ENCODE measurements at regions not wholly inside any gene's neighbourhood (a gene's known extent, or its start where the extent isn't known, plus 50 kb on each side); places are given as distances from the start of the nearest gene placed in this dataset.
"Not testable (repeated sequence)": the region's sequence is repeated elsewhere in the genome, so short reads cannot be mapped to it uniquely, and the experiment has no call there.

DNA sequence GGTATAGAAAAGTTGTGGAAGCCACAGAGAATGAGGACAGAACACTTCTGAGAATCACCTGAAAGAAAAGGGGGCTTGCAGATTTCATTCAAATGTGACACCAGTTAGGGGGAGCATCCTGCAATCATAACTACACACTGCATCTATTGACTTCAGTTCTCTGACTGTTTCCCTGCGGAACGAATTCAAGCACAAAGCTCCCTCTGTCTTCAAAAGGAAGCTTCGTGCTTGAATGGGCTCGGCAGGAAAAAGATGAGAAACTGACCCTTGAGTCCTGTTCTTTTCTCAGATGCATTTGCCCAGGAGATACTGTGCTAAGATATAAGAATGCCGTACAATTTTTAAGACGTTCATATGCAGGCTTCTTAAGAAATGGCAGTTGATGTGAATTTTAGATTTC is 2000.4 kb upstream of the RAG2 start:
- DNase-seq (ENCODE audit: low read depth in 4 of 4, low spot score in 3 of 4): no peak

DNA sequence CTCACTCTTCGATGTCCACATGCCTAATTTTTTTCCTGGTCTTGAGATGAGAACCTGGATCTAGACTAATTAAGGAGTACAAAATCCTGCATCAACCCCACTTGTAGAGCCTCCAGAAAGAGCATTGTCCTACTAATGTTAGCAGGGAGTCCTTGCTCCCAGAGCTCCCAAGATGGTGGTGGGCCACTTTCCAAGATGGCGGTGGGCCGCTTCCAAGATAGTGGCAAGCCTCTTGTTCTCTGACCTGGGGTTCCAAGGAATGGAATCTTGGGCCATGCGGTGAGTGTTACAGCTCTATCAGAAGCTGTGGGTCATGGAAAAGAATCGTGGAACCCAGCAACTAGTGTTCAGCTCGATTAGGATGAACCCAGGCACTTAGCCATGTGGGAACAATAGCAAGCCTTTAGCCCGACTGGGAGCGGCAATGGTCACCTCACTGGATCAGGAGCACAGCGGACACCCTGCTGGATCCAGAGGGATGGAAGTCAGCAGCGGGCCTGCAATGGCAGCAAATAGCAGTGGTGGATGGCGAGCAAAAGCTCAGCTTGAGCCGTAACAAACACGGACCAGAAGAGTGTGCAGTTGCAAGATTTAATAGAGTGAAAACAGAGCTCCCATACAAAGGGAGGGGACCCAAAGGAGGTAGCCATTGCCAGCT is 1997.5 kb upstream of the RAG2 start:
- DNase-seq (ENCODE audit: low read depth in 4 of 4, low spot score in 3 of 4): not testable (repeated sequence)

- DNase-seq (ENCODE audit: low read depth in 4 of 4, low spot score in 3 of 4): no peak
Observed at GRCh38 chr11:38594895-38595294, 1996.9 kb upstream of the RAG2 start.

DNA sequence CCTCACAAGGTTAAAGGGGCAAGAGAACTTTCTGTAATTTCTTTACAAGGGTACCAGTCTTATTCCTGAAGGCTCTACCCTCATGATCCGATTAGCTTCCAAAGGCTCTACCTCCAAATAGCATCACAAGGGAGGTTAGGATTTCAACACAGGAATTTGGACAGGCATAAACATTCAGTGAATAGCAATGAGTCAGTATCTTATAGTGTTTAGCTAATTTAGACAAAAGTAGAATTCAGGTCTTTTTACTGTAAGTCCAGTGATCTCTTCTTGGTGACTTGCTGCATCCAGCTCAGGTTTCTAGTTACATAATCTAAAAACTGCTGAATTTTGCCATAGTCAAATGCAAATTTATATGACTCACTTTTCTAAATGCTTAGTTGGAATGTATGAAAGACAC is 1995.6 kb upstream of the RAG2 start:
- DNase-seq (ENCODE audit: low read depth in 4 of 4, low spot score in 3 of 4): no peak

DNA sequence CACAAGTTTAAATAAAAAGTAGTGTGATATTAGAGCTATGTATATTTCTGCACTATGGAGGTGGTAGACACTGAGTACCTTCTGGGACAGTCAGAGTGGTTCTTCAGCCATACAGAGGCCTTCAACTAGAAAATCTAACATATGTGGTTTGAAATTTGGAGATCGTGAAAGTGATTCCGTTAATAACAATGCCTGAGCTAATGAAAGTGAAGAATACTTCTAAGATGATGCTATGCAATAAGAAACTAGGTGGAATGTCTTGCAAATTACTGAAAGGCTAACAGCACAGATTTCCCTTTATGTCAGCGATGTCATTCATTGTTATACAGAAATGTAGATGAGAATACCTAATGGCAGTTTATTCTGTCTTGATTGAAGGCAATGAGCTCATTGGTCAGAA is 1984.7 kb upstream of the RAG2 start:
- no peak for DNase-seq (ENCODE audit: low read depth in 4 of 4, low spot score in 3 of 4)

GRCh38 chr11:38582151-38582550 is 1984.1 kb upstream of the RAG2 start:
- no peak for DNase-seq (ENCODE audit: low read depth in 4 of 4, low spot score in 3 of 4)

GRCh38 chr11:38577769-38578168 is 1979.7 kb upstream of the RAG2 start:
- no peak for DNase-seq (ENCODE audit: low read depth in 4 of 4, low spot score in 3 of 4)

DNA sequence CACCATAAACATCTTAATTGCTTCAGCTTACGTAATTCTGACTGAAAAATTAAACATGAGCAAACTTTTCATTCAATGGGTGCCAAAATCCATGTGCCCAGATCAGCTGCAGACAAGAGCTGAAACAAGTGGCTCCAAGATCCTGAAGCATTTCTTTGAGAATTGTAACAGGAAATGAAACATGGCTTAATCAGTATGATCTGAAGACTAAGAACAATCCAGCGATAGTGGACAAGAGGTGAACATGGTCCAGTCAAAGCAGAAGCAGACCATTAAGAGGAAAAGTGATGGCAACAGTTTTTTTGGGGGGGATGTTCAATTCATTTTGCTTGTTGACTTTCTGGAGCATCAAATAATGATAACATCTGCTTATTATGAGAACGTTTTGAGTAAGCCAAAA is 1964.5 kb upstream of the RAG2 start:
- DNase-seq (ENCODE audit: low read depth in 4 of 4, low spot score in 3 of 4): no peak

- no peak for DNase-seq (ENCODE audit: low read depth in 4 of 4, low spot score in 3 of 4)
Observed at GRCh38 chr11:38553148-38553547, 1955.1 kb upstream of the RAG2 start.

DNA sequence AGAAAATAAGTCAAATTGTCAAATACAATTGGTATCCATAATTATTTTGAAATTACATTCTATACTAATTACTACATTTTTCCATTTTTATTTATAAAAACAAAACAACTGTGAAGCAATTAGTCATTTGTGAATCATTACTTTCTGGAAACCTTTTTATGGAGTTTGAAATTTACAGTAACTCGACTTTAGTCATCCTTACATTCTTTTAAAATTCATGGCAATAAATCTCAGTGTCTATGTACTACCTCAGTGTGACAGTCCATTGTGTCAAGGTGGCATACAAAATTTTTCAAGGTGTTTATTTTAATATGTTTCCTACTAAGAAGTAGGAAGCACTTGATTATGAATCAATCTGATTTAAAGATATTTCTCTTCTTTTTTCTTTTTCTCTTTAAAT is 1949.4 kb upstream of the RAG2 start:
- no peak for DNase-seq (ENCODE audit: low read depth in 4 of 4, low spot score in 3 of 4)

- DNase-seq (ENCODE audit: low read depth in 4 of 4, low spot score in 3 of 4): no peak
Observed at GRCh38 chr11:38543986-38544385, 1946.0 kb upstream of the RAG2 start.

GRCh38 chr11:38543311-38543710 is 1945.3 kb upstream of the RAG2 start:
- DNase-seq (ENCODE audit: low read depth in 4 of 4, low spot score in 3 of 4): no peak

GRCh38 chr11:38538866-38539680 is 1941.0 kb upstream of the RAG2 start:
- no peak for DNase-seq (ENCODE audit: low read depth in 4 of 4, low spot score in 3 of 4)

- no peak for DNase-seq (ENCODE audit: low read depth in 4 of 4, low spot score in 3 of 4)
Observed at GRCh38 chr11:38530226-38530625, 1932.2 kb upstream of the RAG2 start.

GRCh38 chr11:38524945-38525344 is 1926.9 kb upstream of the RAG2 start:
- no peak for DNase-seq (ENCODE audit: low read depth in 4 of 4, low spot score in 3 of 4)

DNA sequence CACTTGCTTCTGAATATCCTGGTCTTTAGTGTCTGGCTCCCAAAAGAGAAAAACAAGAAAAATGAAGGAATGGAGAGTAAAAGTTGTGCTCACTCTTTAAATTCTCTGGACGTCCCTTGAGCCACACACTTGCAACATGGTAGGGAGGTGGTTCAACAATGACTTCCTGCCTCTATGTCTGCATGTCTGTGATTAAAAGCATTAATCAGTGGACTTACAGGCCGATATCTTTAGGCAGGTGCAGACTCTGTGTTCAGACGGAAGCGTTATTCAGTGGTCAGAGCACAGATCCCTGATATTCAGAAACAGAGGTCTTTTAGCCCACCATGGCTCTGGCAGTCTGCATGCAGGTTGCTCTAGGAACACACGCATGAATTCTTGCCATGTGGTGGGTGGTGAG is 1920.0 kb upstream of the RAG2 start:
- no peak for DNase-seq (ENCODE audit: low read depth in 4 of 4, low spot score in 3 of 4)

DNA sequence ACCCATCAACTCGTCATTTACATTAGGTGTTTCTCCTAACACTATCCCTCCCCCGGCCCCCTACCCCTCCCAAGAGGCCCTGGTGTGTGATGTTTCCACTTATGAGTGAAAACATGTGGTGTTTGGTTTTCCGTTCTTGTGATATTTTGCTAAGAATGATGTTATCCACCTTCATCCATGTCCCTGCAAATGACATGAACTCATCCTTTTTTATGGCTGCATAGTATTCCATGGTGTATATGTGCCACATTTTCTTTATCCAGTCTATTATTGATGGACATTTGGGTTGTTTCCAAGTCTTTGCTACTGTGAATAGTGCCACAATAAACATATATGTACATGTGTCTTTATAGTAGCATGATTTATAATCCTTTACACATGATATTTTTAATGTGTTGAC is 1914.8 kb upstream of the RAG2 start:
- DNase-seq (ENCODE audit: low read depth in 4 of 4, low spot score in 3 of 4): not testable (repeated sequence)

- DNase-seq (ENCODE audit: low read depth in 4 of 4, low spot score in 3 of 4): no peak
Observed at GRCh38 chr11:38510041-38510440, 1912.0 kb upstream of the RAG2 start.

GRCh38 chr11:38503876-38504275 is 1905.8 kb upstream of the RAG2 start:
- no peak for DNase-seq (ENCODE audit: low read depth in 4 of 4, low spot score in 3 of 4)

GRCh38 chr11:38498721-38499120 is 1900.7 kb upstream of the RAG2 start:
- no peak for DNase-seq (ENCODE audit: low read depth in 4 of 4, low spot score in 3 of 4)

GRCh38 chr11:38491986-38492385 is 1894.0 kb upstream of the RAG2 start:
- DNase-seq (ENCODE audit: low read depth in 4 of 4, low spot score in 3 of 4): no peak

DNA sequence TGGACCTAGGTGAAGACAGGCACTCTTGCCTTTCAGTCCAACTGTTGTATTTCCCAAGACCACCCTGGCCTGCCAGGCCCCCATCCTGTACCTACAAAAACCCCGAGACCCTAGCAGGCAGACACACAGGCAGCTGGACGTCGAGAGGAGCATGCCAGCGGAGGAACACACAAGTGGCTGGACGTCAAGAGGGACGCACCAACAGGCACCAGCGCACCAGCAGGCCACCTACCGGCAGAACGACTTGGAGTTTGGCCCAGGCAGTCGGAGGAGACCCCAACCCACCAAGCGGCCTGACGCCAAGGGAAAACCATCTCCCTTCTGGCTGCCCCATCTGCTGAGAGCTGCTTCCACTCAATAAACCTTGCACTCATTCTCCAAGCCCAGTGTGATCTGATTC is 1883.4 kb upstream of the RAG2 start:
- DNase-seq (ENCODE audit: low read depth in 4 of 4, low spot score in 3 of 4): no peak

All from left renal pelvis (tissue), 4 donors.